Stimulated activated CD8-positive, alpha-beta memory T cell treated with anti-CD3 and anti-CD28 coated beads, Interleukin-4, amount 100 ng/mL, for 4 hours (primary cell): ENCODE measurements at regions not wholly inside any gene's neighbourhood (a gene's known extent, or its start where the extent isn't known, plus 50 kb on each side); places are given as distances from the start of the nearest gene placed in this dataset.

Experiments
- DNase-seq, 2 donors: peaks; one replicate each; pipeline ENCODE4 v3.0.0-alpha.2; 2020; ENCODE audit warnings: low read depth in 2 of 2, low spot score in 1 of 2

DNA sequence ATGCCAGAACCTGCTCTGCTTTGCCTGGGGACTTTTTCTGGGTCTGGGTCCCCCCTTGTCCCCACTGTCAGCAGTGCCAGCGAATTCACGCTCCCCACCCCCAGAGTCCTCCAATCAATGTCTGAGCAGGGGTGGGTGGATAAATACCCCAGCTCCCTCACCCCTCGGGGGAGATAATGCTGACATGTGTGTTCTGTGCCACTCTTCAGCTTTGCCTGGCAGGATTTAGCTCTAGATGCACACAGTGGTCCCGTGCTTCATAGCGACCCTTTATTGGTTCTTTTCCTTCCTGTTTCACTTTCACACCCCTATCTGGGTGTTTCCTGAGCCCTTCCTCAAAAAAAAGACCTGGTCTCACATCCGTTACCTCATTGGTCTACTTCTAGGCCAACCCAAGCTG is 277.0 kb downstream of the NPIPA8 start:
- no peak for DNase-seq

DNA sequence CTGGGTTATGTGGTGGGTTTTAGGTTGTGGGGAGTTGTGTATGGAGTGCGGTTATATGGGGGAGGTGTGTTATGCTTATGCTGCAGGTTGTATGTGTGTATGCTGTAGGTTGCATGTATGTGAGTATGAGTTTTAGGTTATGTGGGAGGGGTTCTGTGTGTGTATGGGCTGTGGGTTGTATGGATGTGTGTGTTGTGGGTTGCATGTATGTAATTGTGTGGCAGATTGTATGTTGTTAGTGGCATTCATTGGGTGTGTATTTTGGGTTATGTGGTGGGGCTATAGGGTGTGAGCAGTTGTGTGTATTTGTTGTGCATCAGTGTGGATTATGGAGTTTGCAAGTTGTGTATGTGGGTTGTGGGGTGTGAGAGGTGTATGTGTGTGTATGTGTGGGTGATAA is 277.4 kb downstream of the NPIPA8 start:
- DNase-seq: no peak

DNA sequence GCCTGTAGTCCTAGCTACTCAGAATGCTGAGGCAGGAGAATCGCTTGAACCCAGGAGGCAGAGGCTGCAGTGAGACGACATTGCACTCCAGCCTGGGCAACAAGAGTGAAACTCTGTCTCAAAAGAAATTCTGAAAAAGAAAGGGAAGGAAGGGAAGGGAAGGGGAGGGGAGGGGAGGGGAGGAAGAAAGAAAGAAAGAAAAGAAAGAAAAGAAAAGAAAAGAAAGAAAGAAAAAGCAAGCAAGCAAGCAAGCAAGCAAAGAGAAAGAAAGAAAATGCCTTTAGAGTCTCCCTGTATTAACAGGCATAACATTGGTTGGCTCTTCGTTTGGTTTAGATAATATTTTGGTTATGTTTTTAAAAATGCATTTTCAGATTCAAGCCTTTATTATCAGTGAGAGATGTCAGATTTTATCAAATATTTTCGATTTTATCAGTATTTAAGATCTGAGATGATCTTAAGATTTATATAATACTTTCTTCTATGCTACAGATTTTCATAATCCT is 281.1 kb downstream of the NPIPA8 start:
- DNase-seq: no peak

GRCh38 chr16:18050777-18051176 is 285.8 kb downstream of the NPIPA8 start:
- no peak for DNase-seq

GRCh38 chr16:18050234-18050633 is 286.3 kb downstream of the NPIPA8 start:
- DNase-seq: no peak

- no peak for DNase-seq
Measured at GRCh38 chr16:18049547-18050133, 286.9 kb downstream of the NPIPA8 start.

DNA sequence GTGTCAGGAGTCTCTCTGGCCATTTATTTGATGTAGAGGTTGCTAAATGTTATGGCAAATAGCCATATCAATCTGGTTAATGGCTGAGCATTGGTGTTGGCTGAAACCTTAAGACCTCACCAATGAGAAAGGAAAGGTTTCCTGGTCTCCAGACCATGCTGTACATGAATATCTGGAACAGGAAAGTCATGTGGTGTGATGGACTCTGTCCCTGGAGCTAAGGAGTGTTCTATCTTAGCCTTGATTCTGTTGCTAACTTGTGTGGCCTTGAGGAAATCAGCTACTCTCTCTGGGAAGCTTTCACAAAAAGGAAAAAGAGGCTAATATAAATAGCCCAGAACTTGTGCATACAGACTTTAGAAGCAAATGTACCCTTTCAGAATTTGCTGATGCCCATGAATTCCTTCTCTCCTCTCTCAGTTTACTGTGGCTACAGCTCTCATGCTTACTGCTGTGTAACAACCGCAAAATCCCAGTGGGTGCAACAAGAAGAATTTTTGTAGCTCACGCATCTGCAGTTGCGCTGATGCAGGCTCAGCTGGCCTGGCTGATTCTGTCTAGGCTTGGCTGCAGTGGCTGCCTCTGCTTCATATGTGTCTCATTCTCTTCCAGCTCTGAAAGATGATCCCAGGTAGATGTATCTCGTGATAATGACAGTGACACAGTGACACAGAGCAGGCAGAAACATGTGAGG is 287.5 kb downstream of the NPIPA8 start:
- no peak for DNase-seq

DNA sequence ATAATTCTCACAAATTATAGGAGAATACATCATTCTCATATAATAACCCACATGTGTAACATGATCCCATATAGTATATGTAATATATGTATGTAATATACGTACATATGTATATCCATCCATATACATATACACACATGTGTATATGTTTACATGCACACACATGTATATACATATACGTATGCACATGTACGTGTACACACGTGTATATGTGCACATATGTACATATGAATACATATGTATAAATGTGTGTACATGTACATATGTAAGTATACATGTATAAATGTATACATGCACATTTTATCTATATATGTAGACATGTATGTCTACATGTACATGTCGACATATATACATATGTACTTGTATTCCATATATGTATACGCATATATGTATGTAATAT is 288.8 kb downstream of the NPIPA8 start:
- no peak for DNase-seq

DNA sequence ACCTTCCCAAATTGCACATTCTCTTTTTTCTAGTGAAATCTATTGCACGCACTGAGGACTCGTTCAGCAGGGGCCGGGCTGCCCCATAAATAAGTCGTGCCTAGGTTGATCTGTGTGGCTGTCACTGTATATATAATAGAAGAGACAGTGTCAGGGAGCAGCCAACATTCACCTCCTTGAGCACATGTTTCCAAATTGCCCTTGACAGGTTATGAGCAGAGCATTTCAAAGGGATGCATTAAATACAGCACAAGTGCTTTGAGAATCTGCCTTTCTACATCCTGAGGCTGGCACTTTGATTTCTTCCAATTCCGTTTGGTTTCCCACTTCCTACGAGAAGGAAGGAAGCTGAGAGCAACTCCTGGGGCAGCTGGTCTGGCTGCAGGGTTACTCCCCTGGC is 291.2 kb downstream of the NPIPA8 start:
- no peak for DNase-seq

DNA sequence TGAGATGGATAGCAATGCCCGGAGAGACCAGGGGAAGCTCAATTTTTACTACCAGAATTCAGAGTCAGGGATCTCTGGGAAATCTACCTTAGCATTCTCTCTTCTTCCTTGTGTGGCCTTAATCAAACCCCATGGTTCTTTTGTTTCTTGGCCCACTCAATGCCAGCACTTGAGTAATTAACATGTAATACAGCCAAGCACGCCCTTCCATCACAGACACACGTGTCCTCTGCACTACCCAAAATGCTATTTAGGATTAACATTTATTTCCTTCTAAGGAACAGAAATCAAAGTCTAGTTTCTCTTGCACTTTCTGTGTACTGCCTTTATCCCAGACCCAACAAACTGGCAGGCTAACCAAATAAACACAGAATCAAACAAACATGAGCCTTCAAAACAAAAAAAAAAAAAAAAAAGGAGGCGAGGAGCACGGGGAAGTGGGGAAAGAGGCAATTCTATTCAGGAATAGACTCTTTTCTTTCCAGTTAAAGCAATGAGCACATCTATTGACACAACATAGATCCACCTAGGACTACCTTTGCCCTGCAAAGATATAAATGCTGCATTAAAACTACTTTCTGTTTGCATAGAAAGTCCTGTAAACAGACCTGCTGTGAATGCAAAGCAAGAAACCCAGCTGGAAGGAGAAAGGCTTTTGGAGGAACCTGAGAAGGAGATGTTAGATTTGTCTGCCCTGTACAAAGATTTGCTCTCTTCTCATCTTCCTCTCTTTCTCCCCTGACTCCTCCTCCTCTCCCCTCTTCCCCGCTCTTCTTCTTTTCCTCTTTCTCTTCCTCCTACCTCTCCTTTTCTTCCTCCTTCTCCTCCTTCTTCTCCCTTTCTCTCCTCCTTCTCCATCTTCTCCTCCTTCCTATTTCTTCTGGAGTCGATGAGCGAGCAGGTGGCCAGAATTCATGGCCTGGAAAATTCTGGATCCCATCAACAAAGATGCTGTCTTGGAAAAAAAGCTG is 294.4 kb downstream of the NPIPA8 start:
- no peak for DNase-seq

DNA sequence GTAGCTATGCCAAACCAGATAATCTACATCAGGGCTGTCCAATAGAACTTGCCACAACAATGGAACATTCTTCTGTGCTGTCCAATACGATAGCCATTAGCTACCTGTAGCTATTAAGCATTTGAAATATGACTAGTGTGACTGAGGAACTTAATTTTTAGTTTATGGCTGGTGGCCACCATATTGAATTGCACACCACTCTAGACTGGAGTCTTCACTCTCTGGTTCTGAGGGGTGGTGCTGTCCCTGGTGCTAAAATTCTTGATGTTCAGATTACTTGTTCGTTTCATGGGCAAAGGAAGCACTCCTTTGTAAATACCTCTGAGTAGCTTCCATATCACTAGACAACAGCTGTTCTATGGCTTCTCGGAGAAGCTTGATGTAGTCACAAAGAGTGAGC is 296.6 kb downstream of the NPIPA8 start:
- no peak for DNase-seq

GRCh38 chr16:18037051-18037450 is 299.5 kb downstream of the NPIPA8 start:
- no peak for DNase-seq

DNA sequence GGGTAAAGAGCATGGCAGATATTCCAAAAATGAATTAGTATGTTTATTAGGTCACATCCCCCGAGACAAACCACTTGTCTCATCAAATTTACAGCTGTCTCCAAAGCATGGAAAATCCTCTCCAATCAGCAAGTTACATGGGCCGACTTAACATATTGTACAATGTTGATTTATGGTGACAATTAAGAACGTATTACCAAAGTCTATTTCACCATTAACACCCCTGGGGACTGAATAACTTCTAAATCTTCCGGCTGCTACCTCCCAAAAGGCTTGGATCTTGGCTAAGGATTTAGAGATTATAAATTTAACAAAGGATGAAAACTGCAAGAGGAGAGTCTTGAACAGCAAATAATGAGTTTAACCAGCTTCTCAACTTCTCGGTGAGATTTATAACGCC is 311.9 kb downstream of the NPIPA8 start:
- DNase-seq: no peak

DNA sequence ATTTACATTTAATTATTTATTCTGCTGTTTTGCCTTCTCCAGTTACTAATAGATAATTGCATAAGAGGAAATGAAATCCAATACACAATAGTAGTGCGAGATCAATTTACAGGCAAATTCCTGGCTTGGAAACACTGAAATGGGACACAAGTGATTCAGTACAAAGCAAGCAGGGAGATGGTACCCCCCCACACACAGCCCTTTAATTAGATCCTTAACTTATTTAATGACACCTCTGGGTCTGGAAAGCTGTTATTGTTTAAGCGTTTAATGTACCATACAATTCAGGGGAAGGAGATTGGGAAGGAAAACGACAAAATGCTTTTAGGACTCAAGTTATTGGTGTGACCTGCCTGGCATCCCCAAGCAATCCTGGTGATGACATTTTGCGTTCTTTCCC is 318.2 kb downstream of the NPIPA8 start:
- DNase-seq: no peak

GRCh38 chr16:18013863-18014262 is 322.7 kb downstream of the NPIPA8 start:
- no peak for DNase-seq

GRCh38 chr16:18008356-18008755 is 328.2 kb downstream of the NPIPA8 start:
- no peak for DNase-seq

- no peak for DNase-seq
Measured at GRCh38 chr16:18003033-18003432, 333.5 kb downstream of the NPIPA8 start.

GRCh38 chr16:17998996-17999395 is 337.5 kb downstream of the NPIPA8 start:
- no peak for DNase-seq

- DNase-seq: no peak
Measured at GRCh38 chr16:17998550-17998949, 338.0 kb downstream of the NPIPA8 start.

DNA sequence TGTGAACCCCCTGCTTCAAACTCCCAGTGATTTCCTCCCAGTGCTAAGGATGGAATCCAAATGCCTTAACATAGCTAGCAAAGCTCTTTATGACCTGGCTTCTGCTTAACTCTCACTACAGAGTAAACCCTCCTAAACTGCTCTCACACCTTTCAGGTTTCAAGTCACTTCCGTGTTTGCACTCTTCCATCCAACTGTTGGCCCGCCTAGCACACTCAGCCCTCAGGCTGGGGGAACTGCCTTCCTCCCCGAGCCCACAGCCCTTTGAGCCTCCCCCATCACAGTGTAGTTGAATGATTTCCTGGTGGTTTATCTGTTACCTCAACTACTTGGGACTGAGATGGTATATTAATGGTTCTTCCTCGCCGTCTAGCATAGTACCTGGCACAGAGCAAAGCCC is 342.5 kb downstream of the NPIPA8 start:
- no peak for DNase-seq

GRCh38 chr16:17992416-17992815 is 344.1 kb downstream of the NPIPA8 start:
- no peak for DNase-seq

- no peak for DNase-seq
Measured at GRCh38 chr16:17989255-17989654, 347.3 kb downstream of the NPIPA8 start.
